OCI-LY7 (cell line): ENCODE measurements at regions not wholly inside any gene's neighbourhood (a gene's known extent, or its start where the extent isn't known, plus 50 kb on each side); places are given as distances from the start of the nearest gene placed in this dataset.
"Not testable (repeated sequence)": the region's sequence is repeated elsewhere in the genome, so short reads cannot be mapped to it uniquely, and the experiment has no call there.

Experiments
- BruUV-seq: library from RNA; stranded (reverse); fragments of 400-500 nt; replicated peaks from 2 replicates; lab custom pipeline; 2021; lab: Mats Ljungman, UMichigan
- CTCF ChIA-PET: fragments of 300-600 bp; sonication (Branson Sonifier 250); formaldehyde crosslinking; loops from one replicate; lab custom pipeline; 2022; ENCODE audit warnings: antibody characterized with exemption; ENCODE audit not compliant: unreplicated experiment; lab: Charles Lee
- POLR2A ChIA-PET: fragments of 300-600 bp; sonication (Branson Sonifier 250); formaldehyde crosslinking; loops from one replicate; lab custom pipeline; 2022; ENCODE audit warnings: antibody characterized with exemption; lab: Charles Lee
- DNase-seq: peaks from one replicate; pipeline ENCODE4 v3.0.0-alpha.2; 2015; ENCODE audit warnings: low spot score
- H2AFZ ChIP-seq: fragments of 200-600 bp; sonication (generic), shearing (Covaris generic); 2 replicates; pipeline ENCODE4 v1.6.1; 2014; ENCODE audit warnings: mild to moderate bottlenecking, antibody characterized with exemption, low read length, moderate library complexity
- H3K27ac ChIP-seq: fragments of 200-600 bp; sonication (generic); 2 replicates; pipeline ENCODE4 v1.5.1; 2014; ENCODE audit warnings: mixed run types, low read depth, mild to moderate bottlenecking, moderate library complexity, low read length, inconsistent platforms; ENCODE audit not compliant: poor library complexity, severe bottlenecking
- H3K36me3 ChIP-seq: fragments of 200-600 bp; sonication (generic); 2 replicates; pipeline ENCODE4 v1.6.1; 2014; ENCODE audit warnings: mild to moderate bottlenecking, antibody characterized with exemption, low read length, moderate library complexity, mixed read lengths; ENCODE audit not compliant: insufficient read depth
- H3K4me1 ChIP-seq: fragments of 200-600 bp; sonication (generic); 2 replicates; pipeline ENCODE4 v1.5.1; 2014; ENCODE audit warnings: mild to moderate bottlenecking, low read length; ENCODE audit not compliant: insufficient read depth, poor library complexity, severe bottlenecking
- H3K4me2 ChIP-seq: fragments of 200-600 bp; sonication (generic); 2 replicates; pipeline ENCODE4 v1.6.1; 2014; ENCODE audit warnings: mild to moderate bottlenecking, low read length
- H3K4me3 ChIP-seq: fragments of 200-600 bp; sonication (generic); 2 replicates; pipeline ENCODE4 v1.5.1; 2014; ENCODE audit warnings: mild to moderate bottlenecking, low read depth, low read length; ENCODE audit not compliant: poor library complexity, severe bottlenecking
- H3K79me2 ChIP-seq: fragments of 200-600 bp; sonication (generic); 2 replicates; pipeline ENCODE4 v1.6.1; 2016; ENCODE audit warnings: low read depth, mild to moderate bottlenecking, low read length, moderate library complexity, mixed read lengths; ENCODE audit not compliant: insufficient read depth
- H3K9me2 ChIP-seq: fragments of 200-600 bp; sonication (generic); 2 replicates; pipeline ENCODE4 v1.6.1; 2016; ENCODE audit warnings: mild to moderate bottlenecking, low read length, mixed read lengths; ENCODE audit not compliant: insufficient read depth
- H3K9me3 ChIP-seq: fragments of 200-600 bp; sonication (generic); 2 replicates; pipeline ENCODE4 v1.6.1; 2014; ENCODE audit warnings: mild to moderate bottlenecking, mixed run types, low read length, mixed read lengths
- H4K20me1 ChIP-seq: fragments of 200-600 bp; sonication (generic); 2 replicates; pipeline ENCODE4 v1.6.1; 2014; ENCODE audit warnings: mild to moderate bottlenecking, antibody characterized with exemption, low read length, moderate library complexity, mixed read lengths; ENCODE audit not compliant: insufficient read depth
- CTCF ChIP-seq: fragments of 200-600 bp; sonication (generic); conservative IDR thresholded peaks from 2 replicates; pipeline ENCODE4 v1.5.1; 2014; ENCODE audit warnings: mild to moderate bottlenecking, antibody characterized with exemption, low read length, moderate library complexity, mixed read lengths
- EZH2phosphoT487 ChIP-seq: fragments of 200-600 bp; sonication (generic); IDR thresholded peaks from 2 replicates; pipeline ENCODE4 v1.6.1; 2018; ENCODE audit warnings: low read depth, borderline replicate concordance, mild to moderate bottlenecking, mixed run types, antibody characterized with exemption, low read length, moderate library complexity, mixed read lengths
- intact Hi-C: fragments of 100-400 bp; cut with micrococcal nuclease; formaldehyde crosslinking; loops from one replicate; pipeline ENCODE4 v1.10.0; 2022; ENCODE audit not compliant: unreplicated experiment

GRCh38 chr7:16961641-16962040 lies 79.9 kb upstream of the AGR3 start:
- no TSS peak for BruUV-seq
- no peak overlapping the region for H3K4me2 ChIP-seq
- H3K9me3 ChIP-seq = no peaks in the 10 kb centered on the region
- H2AFZ ChIP-seq = no peak overlapping the region
- ChIA-PET POLR2A (interaction anchor here (0.6 to 1.0 kb wide), 3 partner anchors 11 to 1246 kb away, joined by 3 to 6 read pairs (median 5); no protein-coding TSS in a partner anchor), CTCF (no interaction called here)
- H3K27ac ChIP-seq = no peak overlapping the region
- no peak for DNase-seq
- intact Hi-C loops = no loop called here
- no peak overlapping the region for H3K4me3 ChIP-seq
- H3K79me2 ChIP-seq = no peaks in the 10 kb centered on the region
- no peaks in the 10 kb centered on the region for H3K36me3 ChIP-seq
- TF ChIP-seq CTCF = no peak
- no peak for TF ChIP-seq EZH2phosphoT487
- H3K9me2 ChIP-seq = no peaks in the 10 kb centered on the region
- no peaks in the 10 kb centered on the region for H4K20me1 ChIP-seq
- H3K4me1 ChIP-seq = no peaks in the 10 kb centered on the region

- Histone ChIP-seq H3K9me3 (no peaks in the 10 kb centered on the region), H3K27ac (no peak overlapping the region), H3K4me1 (no peaks in the 10 kb centered on the region), H3K79me2 (no peaks in the 10 kb centered on the region), H2AFZ (no peak overlapping the region), H4K20me1 (no peaks in the 10 kb centered on the region), H3K4me3 (no peak overlapping the region), H3K9me2 (no peaks in the 10 kb centered on the region), H3K36me3 (no peaks in the 10 kb centered on the region), H3K4me2 (no peak overlapping the region)
- intact Hi-C loops = no loop called here
- TF ChIP-seq EZH2phosphoT487 = no peak
- TF ChIP-seq CTCF = no peak
- BruUV-seq = no TSS peak
- ChIA-PET CTCF (no interaction called here), POLR2A (no interaction called here)
- no peak for DNase-seq
These were observed 81.3 kb upstream of the AGR3 start for GRCh38 chr7:16963044-16963443.

- H3K36me3 ChIP-seq, H4K20me1 ChIP-seq, H2AFZ ChIP-seq, DNase-seq, H3K4me3 ChIP-seq, POLR2A ChIA-PET, H3K4me1 ChIP-seq, H3K27ac ChIP-seq, intact Hi-C loops, H3K9me2 ChIP-seq, H3K4me2 ChIP-seq, BruUV-seq, H3K9me3 ChIP-seq, H3K79me2 ChIP-seq: not testable (repeated sequence)
- CTCF ChIA-PET = interaction anchor here (0.6 kb wide), 1 partner anchor 243 kb away, joined by 3 read pairs; no protein-coding TSS in a partner anchor
These were observed 83.9 kb upstream of the AGR3 start for GRCh38 chr7:16965697-16966096.
